ENCODE measurements at regions not wholly inside any gene's neighbourhood (a gene's known extent, or its start where the extent isn't known, plus 50 kb on each side); places are given as distances from the start of the nearest gene placed in this dataset.

DNA sequence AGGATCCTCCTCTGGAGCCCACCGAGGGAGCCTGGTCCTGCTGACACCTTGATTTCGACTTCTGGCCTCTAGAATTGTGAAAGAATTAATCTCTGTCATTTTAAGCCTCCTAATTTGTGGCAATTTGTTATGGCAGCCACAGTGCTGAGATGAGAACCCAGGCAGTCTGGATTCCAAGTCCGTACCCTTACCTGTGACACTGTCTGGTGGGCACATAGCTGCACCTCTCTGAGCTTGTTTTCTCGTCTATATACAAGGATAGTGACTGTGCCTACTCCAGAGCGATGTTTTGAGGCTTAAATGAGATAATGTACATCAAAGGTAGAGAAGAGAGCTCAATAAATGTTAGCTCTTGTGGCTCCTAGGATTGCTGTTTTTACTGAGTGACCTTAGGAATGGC, 128.4 kb upstream of the MPHOSPH6 start:
- no peak for DNase-seq
- H3K36me3 ChIP-seq (replicated peaks): no peaks in the 10 kb centered on the region
- TF ChIP-seq, protein P1, sequence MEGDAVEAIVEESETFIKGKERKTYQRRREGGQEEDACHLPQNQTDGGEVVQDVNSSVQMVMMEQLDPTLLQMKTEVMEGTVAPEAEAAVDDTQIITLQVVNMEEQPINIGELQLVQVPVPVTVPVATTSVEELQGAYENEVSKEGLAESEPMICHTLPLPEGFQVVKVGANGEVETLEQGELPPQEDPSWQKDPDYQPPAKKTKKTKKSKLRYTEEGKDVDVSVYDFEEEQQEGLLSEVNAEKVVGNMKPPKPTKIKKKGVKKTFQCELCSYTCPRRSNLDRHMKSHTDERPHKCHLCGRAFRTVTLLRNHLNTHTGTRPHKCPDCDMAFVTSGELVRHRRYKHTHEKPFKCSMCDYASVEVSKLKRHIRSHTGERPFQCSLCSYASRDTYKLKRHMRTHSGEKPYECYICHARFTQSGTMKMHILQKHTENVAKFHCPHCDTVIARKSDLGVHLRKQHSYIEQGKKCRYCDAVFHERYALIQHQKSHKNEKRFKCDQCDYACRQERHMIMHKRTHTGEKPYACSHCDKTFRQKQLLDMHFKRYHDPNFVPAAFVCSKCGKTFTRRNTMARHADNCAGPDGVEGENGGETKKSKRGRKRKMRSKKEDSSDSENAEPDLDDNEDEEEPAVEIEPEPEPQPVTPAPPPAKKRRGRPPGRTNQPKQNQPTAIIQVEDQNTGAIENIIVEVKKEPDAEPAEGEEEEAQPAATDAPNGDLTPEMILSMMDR (IDR thresholded peaks at IDR 0.05; ENCODE audit: low read depth, low read length, missing control alignments): no peak
- no peak overlapping the region for H3K4me3 ChIP-seq (ENCODE audit: low read depth, low read length)
- no peaks in the 10 kb centered on the region for H3K27me3 ChIP-seq (replicated peaks)
- in situ Hi-C loops (cut with HindIII; ENCODE audit: low pct_ligation_motif_present, low sequenced_read_pairs): no loop called here
- no peak overlapping the region for H3K27ac ChIP-seq

DNA sequence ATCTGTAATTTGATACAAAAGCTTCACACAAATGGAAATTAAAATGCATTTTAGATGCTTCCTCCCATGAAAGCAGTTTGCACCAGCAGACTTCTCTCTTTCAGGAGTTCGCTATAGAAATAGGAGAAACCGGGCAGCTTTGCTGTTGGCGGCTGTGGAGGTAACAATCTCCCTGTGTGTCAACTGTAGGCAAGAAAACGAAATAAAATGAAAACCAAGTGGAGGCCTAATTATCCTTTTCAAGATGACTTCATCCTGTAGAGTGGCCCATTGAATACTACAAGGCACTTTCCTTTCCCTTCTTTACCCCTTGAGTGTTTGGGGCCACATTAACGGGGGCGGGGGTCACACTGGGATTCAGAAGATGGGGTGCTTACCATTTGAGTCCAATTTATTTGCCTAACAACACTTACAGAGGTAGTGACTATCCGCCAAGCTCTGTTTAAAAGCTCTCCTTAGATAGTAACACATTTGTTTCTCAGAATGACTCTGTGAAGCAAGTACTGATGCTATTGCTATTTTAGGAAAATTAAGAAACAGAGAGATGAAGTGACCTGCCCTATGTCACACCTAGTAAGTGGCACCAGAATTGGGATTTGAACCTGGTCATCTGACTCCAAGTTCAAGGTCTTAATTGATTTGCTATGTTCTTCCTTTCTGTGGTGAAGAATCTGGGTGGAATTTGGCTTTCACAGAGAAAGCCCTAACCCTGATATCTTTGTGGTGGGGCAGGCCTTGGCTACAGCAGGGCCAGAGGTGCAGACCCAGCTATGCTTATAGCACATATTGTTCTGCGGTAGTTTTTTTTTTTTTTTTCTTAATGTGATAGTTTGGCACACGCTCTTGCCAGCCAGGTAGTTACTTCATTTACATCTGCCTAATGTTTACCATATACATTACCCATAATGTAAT, 125.5 kb upstream of the MPHOSPH6 start:
- DNase-seq: no peak
- H3K27ac ChIP-seq: no peak overlapping the region
- no peaks in the 10 kb centered on the region for H3K27me3 ChIP-seq (replicated peaks)
- H3K36me3 ChIP-seq (replicated peaks): no peaks in the 10 kb centered on the region
- no peak overlapping the region for H3K4me3 ChIP-seq (ENCODE audit: low read depth, low read length)
- TF ChIP-seq, protein P1 (IDR thresholded peaks at IDR 0.05; ENCODE audit: low read depth, low read length, missing control alignments): no peak
- in situ Hi-C loops (cut with HindIII; ENCODE audit: low pct_ligation_motif_present, low sequenced_read_pairs): no loop called here

DNA sequence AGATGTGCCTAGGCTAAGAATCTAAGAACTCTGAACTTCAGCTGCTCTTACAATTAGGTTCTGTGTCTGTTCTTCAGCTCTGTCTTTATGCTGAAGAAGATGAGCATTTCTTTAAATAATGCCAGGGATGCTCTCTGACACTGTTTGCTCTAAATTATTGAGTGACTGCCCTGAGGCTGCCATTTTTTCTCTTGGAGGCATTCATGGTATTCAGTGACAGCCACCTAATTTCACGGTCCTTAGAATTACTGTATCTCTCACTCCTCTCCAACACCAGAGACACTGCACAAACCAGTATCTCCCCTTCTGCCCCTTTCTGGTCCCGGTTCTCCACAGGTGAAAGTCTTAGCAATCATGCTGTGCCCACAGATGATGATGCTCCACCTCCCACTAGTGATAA, 123.6 kb upstream of the MPHOSPH6 start:
- Histone ChIP-seq H3K4me3 (ENCODE audit: low read depth, low read length) (no peak overlapping the region), H3K27me3 (replicated peaks) (no peaks in the 10 kb centered on the region), H3K36me3 (replicated peaks) (no peaks in the 10 kb centered on the region), H3K27ac (no peak overlapping the region)
- TF ChIP-seq, protein P1 (IDR thresholded peaks at IDR 0.05; ENCODE audit: low read depth, low read length, missing control alignments): no peak
- DNase-seq: no peak
- in situ Hi-C loops (cut with HindIII; ENCODE audit: low pct_ligation_motif_present, low sequenced_read_pairs): no loop called here

DNA sequence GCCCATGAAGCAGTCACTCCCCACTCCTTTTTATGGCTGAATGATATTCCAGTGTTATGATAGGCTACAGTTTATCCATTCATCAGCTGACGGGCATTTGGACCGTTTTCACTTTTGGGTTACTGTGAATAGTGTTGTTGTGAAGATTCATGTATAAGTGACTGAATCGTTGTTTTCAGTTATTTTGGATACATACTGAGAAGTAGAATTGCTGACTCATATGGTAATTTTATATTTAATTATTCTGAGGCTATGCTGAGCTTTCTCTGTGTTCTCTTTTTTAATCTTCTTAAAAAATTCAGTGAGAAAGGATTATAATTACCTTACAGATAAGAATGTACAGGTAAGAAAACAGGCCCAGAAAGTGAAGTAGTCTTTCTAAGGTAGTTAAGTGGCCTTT, 117.9 kb upstream of the MPHOSPH6 start:
- no peak overlapping the region for H3K4me3 ChIP-seq (ENCODE audit: low read depth, low read length)
- H3K36me3 ChIP-seq (replicated peaks): no peaks in the 10 kb centered on the region
- H3K27ac ChIP-seq: no peak overlapping the region
- DNase-seq: no peak
- in situ Hi-C loops (cut with HindIII; ENCODE audit: low pct_ligation_motif_present, low sequenced_read_pairs): no loop called here
- H3K27me3 ChIP-seq (replicated peaks): peaks cover 4% of the 10 kb centered on the region
- TF ChIP-seq, protein P1 (IDR thresholded peaks at IDR 0.05; ENCODE audit: low read depth, low read length, missing control alignments): no peak

DNA sequence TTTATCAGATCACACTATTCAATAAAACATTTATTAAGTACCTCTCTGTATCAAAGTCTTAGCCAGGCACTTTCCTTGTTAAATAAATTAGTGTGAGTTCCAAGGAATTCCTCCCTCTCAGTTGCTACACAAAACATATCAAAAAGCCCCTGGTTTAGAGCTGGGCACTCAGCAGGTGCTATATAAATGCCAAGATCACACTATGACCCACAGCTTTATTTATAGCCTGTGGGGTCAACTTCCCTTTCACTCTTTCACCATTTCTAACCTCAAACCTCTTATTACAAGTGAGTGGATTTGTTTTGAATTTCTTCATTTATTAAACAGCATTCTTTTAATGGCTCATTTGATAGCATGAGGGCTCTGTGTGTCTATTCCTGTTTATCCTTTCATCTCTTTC, 112.6 kb upstream of the MPHOSPH6 start:
- in situ Hi-C loops (cut with HindIII; ENCODE audit: low pct_ligation_motif_present, low sequenced_read_pairs): no loop called here
- DNase-seq: no peak
- Histone ChIP-seq H3K27ac (no peak overlapping the region), H3K4me3 (ENCODE audit: low read depth, low read length) (no peak overlapping the region), H3K27me3 (replicated peaks) (peaks cover 6% of the 10 kb centered on the region), H3K36me3 (replicated peaks) (no peaks in the 10 kb centered on the region)
- TF ChIP-seq, protein P1 (IDR thresholded peaks at IDR 0.05; ENCODE audit: low read depth, low read length, missing control alignments): no peak
